HFFc6 (cell line): ENCODE measurements at regions not wholly inside any gene's neighbourhood (a gene's known extent, or its start where the extent isn't known, plus 50 kb on each side); places are given as distances from the start of the nearest gene placed in this dataset.

Source experiments
- DNase-seq: peaks from one replicate; pipeline ENCODE4 v3.0.0-alpha.2; 2018
- H3K27ac Mint-ChIP-seq: 2 replicates; pipeline ENCODE4 v1.8.0; 2020; ENCODE audit warnings: mild to moderate bottlenecking, mixed read lengths
- H3K27me3 Mint-ChIP-seq: 2 replicates; pipeline ENCODE4 v1.8.0; 2021; ENCODE audit warnings: mild to moderate bottlenecking, moderate library complexity, mixed read lengths; ENCODE audit not compliant: insufficient read depth
- H3K36me3 Mint-ChIP-seq: 2 replicates; pipeline ENCODE4 v1.8.0; 2021; ENCODE audit warnings: low read depth, mixed read lengths
- H3K4me1 Mint-ChIP-seq: 2 replicates; pipeline ENCODE4 v1.8.0; 2020; ENCODE audit warnings: low read depth, mixed read lengths
- H3K4me3 Mint-ChIP-seq: 2 replicates; pipeline ENCODE4 v1.8.0; 2020; ENCODE audit warnings: mild to moderate bottlenecking, moderate library complexity, mixed read lengths
- H3K9me3 Mint-ChIP-seq: 2 replicates; pipeline ENCODE4 v1.8.0; 2020; ENCODE audit warnings: mild to moderate bottlenecking, mixed read lengths
- TF ChIP-seq, protein P1 (sequence below): fragments of 200-600 bp; sonication (generic); IDR thresholded peaks from 2 replicates; pipeline ENCODE4 v1.5.0; 2021; ENCODE audit warnings: antibody characterized with exemption, mild to moderate bottlenecking

DNA sequence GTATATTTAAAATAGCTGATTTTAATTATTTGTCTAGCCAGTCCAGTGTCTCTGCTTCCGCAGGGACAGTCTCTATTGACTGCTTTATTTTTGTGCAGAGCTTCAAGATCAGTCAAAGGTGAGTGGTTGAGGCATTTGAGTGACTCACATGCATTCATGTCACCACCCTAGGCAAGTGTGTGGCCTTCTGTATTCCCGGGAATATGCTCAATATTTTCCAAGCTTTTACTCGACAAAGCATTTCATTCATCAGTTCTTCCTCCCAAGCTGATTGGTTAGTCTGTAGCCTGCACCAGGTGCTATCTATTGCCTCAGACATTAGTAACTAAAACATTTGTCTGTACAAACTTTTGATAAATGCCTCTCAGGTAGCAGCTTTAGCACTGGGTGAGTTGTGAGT, 471.5 kb upstream of the NRG3 start:
- DNase-seq, result no peak
- H3K9me3 Mint-ChIP-seq, result peaks cover 33% of the 10 kb centered on the region
- TF ChIP-seq, protein P1, sequence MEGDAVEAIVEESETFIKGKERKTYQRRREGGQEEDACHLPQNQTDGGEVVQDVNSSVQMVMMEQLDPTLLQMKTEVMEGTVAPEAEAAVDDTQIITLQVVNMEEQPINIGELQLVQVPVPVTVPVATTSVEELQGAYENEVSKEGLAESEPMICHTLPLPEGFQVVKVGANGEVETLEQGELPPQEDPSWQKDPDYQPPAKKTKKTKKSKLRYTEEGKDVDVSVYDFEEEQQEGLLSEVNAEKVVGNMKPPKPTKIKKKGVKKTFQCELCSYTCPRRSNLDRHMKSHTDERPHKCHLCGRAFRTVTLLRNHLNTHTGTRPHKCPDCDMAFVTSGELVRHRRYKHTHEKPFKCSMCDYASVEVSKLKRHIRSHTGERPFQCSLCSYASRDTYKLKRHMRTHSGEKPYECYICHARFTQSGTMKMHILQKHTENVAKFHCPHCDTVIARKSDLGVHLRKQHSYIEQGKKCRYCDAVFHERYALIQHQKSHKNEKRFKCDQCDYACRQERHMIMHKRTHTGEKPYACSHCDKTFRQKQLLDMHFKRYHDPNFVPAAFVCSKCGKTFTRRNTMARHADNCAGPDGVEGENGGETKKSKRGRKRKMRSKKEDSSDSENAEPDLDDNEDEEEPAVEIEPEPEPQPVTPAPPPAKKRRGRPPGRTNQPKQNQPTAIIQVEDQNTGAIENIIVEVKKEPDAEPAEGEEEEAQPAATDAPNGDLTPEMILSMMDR, result no peak
- no peaks in the 10 kb centered on the region; the same call in 1 of the 2 replicates for H3K27me3 Mint-ChIP-seq
- no peak overlapping the region for H3K4me3 Mint-ChIP-seq
- H3K36me3 Mint-ChIP-seq, result 0 out of 2 replicates have a peak, but pooled peaks cover 4% of the 10 kb centered on the region
- no peaks in the 10 kb centered on the region for H3K4me1 Mint-ChIP-seq
- H3K27ac Mint-ChIP-seq, result no peak overlapping the region

- DNase-seq, result no peak
- TF ChIP-seq, protein P1, result no peak
- Mint-ChIP-seq H3K4me1 (no peaks in the 10 kb centered on the region), H3K27ac (no peak overlapping the region), H3K36me3 (no peaks in the 10 kb centered on the region), H3K9me3 (peaks cover 30% of the 10 kb centered on the region), H3K4me3 (no peak overlapping the region), H3K27me3 (no peaks in the 10 kb centered on the region; the same call in 1 of the 2 replicates)
Measured at GRCh38 chr10:81405399-81405798, 469.6 kb upstream of the NRG3 start.

- no peak overlapping the region for H3K4me3 Mint-ChIP-seq
Measured at GRCh38 chr10:81414038-81414437, 461.0 kb upstream of the NRG3 start.

GRCh38 chr10:81426722-81427121, 448.3 kb upstream of the NRG3 start:
- H3K27ac Mint-ChIP-seq, result no peak overlapping the region
- no peak overlapping the region for H3K4me3 Mint-ChIP-seq
- no peak for DNase-seq

More at GRCh38 chr10:81414038-81414437, 461.0 kb upstream of the NRG3 start:
- no peak for DNase-seq
- Mint-ChIP-seq H3K27ac (no peak overlapping the region), H3K27me3 (no peaks in the 10 kb centered on the region), H3K4me1 (no peaks in the 10 kb centered on the region), H3K36me3 (no peaks in the 10 kb centered on the region), H3K9me3 (peaks cover 18% of the 10 kb centered on the region)
- TF ChIP-seq, protein P1, result no peak

DNA sequence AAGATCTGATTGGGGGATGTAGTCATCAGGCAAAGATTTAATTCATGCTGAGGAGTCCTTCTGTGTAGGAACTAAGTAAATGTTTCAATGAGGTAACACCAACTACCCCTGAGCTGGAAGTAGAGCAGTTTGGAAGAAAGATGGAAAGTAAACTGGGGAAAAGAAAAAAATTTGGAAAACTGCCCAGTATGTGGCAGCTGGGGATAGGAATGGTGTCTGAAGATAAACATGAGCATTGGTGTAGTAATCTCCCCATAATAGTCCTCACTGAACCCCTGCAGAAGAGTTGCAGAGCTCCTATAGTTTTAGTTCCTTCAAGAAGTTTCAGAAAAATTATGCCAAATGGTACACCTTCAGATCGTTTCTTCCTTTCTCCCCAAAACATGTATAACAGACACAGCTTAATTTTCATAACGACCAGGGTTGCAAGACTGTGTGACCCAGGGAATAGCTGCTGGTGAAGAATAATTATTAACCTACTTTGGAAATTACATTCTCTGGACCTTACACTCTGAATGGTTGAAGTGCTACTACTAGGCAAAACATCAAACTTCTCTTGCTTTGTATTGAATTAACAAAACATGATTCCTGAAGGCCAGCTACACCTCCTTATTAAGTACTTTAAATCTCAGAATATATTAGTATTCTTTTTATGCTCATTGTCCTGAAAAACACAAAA, 446.4 kb upstream of the NRG3 start:
- no peak for DNase-seq

More at GRCh38 chr10:81426722-81427121, 448.3 kb upstream of the NRG3 start:
- Mint-ChIP-seq H3K36me3 (peaks cover 5% of the 10 kb centered on the region; the same call in 1 of the 2 replicates), H3K27me3 (no peaks in the 10 kb centered on the region), H3K4me1 (no peaks in the 10 kb centered on the region), H3K9me3 (peaks cover 48% of the 10 kb centered on the region)
- TF ChIP-seq, protein P1, result no peak

More for the DNA sequence above, 446.4 kb upstream of the NRG3 start:
- peaks cover 46% of the 10 kb centered on the region for H3K9me3 Mint-ChIP-seq
- H3K4me1 Mint-ChIP-seq, result no peaks in the 10 kb centered on the region
- H3K27ac Mint-ChIP-seq, result no peak overlapping the region
- TF ChIP-seq, protein P1, result no peak
- H3K4me3 Mint-ChIP-seq, result no peak overlapping the region
- peaks cover 5% of the 10 kb centered on the region; the same call in 1 of the 2 replicates for H3K36me3 Mint-ChIP-seq
- H3K27me3 Mint-ChIP-seq, result no peaks in the 10 kb centered on the region
